ENCODE measurements at regions not wholly inside any gene's neighbourhood (a gene's known extent, or its start where the extent isn't known, plus 50 kb on each side); places are given as distances from the start of the nearest gene placed in this dataset.

- POLR2A ChIA-PET, result no interaction called here
- no peak for TF ChIP-seq CTCF (IDR thresholded peaks at IDR 0.05; ENCODE audit: insufficient read depth, low read length, missing control alignments)
Observed at GRCh38 chr1:99527545-99527944, 118.4 kb upstream of the PALMD start.

GRCh38 chr1:99529002-99529401, 116.9 kb upstream of the PALMD start:
- no peak for DNase-seq (ENCODE audit: low read depth, low spot score)
- CTCF ChIA-PET, result interaction anchor here (0.9 to 2.8 kb wide), 3 partner anchors 8 to 23 kb away, joined by 3 to 17 read pairs (median 4); no protein-coding TSS in a partner anchor
- POLR2A ChIA-PET, result no interaction called here
- no peak overlapping the region for H3K4me3 ChIP-seq (ENCODE audit: low read depth, low read length)
- TF ChIP-seq CTCF (IDR thresholded peaks at IDR 0.05; ENCODE audit: insufficient read depth, low read length, missing control alignments), result no peak

More at GRCh38 chr1:99527545-99527944, 118.4 kb upstream of the PALMD start:
- no peak overlapping the region for H3K4me3 ChIP-seq (ENCODE audit: low read depth, low read length)
- CTCF ChIA-PET, result interaction anchor here (0.7 to 3.2 kb wide), 25 partner anchors 9 to 778 kb away, joined by 3 to 21 read pairs (median 4); no protein-coding TSS in a partner anchor
- DNase-seq (ENCODE audit: low read depth, low spot score), result no peak

- CTCF ChIA-PET, result interaction anchor here (0.9 to 2.0 kb wide), 4 partner anchors 9 to 173 kb away, joined by 3 to 5 read pairs (median 4); no protein-coding TSS in a partner anchor
- H3K4me3 ChIP-seq (ENCODE audit: low read depth, low read length), result no peak overlapping the region
- TF ChIP-seq CTCF (IDR thresholded peaks at IDR 0.05; ENCODE audit: insufficient read depth, low read length, missing control alignments), result no peak
- POLR2A ChIA-PET, result no interaction called here
- DNase-seq (ENCODE audit: low read depth, low spot score), result no peak
Observed at GRCh38 chr1:99531578-99532275, 114.2 kb upstream of the PALMD start.

- ChIA-PET POLR2A (no interaction called here), CTCF (interaction anchor here (0.9 to 1.2 kb wide), 2 partner anchors 8 to 172 kb away, joined by 3 to 5 read pairs; no protein-coding TSS in a partner anchor)
- H3K4me3 ChIP-seq (ENCODE audit: low read depth, low read length), result no peak overlapping the region
- TF ChIP-seq CTCF (IDR thresholded peaks at IDR 0.05; ENCODE audit: insufficient read depth, low read length, missing control alignments), result no peak
- no peak for DNase-seq (ENCODE audit: low read depth, low spot score)
Observed at GRCh38 chr1:99532276-99532580, 113.7 kb upstream of the PALMD start.

GRCh38 chr1:99533909-99534637, 111.8 kb upstream of the PALMD start:
- ChIA-PET POLR2A (no interaction called here), CTCF (interaction anchor here (0.9 to 1.3 kb wide), 2 partner anchors 8 to 52 kb away, joined by 3 read pairs; no protein-coding TSS in a partner anchor)
- no peak for TF ChIP-seq CTCF (IDR thresholded peaks at IDR 0.05; ENCODE audit: insufficient read depth, low read length, missing control alignments)
- no peak overlapping the region for H3K4me3 ChIP-seq (ENCODE audit: low read depth, low read length)
- no peak for DNase-seq (ENCODE audit: low read depth, low spot score)

GRCh38 chr1:99534638-99534930, 111.3 kb upstream of the PALMD start:
- H3K4me3 ChIP-seq (ENCODE audit: low read depth, low read length), result no peak overlapping the region
- no peak for TF ChIP-seq CTCF (IDR thresholded peaks at IDR 0.05; ENCODE audit: insufficient read depth, low read length, missing control alignments)
- ChIA-PET POLR2A (no interaction called here), CTCF (interaction anchor here (0.9 to 1.3 kb wide), 2 partner anchors 9 to 53 kb away, joined by 3 read pairs; no protein-coding TSS in a partner anchor)
- DNase-seq (ENCODE audit: low read depth, low spot score), result no peak

Data from AG04449 (cell line).